ENCODE measurements at regions not wholly inside any gene's neighbourhood (a gene's known extent, or its start where the extent isn't known, plus 50 kb on each side); places are given as distances from the start of the nearest gene placed in this dataset.

- H3K9ac ChIP-seq (ENCODE audit: low read length): no peak overlapping the region
- no peak overlapping the region for H3K27ac ChIP-seq (ENCODE audit: low read depth, low read length)
- H3K4me1 ChIP-seq (ENCODE audit: control insufficient read depth, insufficient read depth, low read length): peaks cover 7% of the 10 kb centered on the region
- no peaks in the 10 kb centered on the region for H3K36me3 ChIP-seq (ENCODE audit: control insufficient read depth, insufficient read depth, low read length)
- no peak overlapping the region for H3K4me3 ChIP-seq (ENCODE audit: low read length)
- H3K27me3 ChIP-seq (ENCODE audit: control insufficient read depth, insufficient read depth, low read length): no peaks in the 10 kb centered on the region
Measured at GRCh38 chr5:71953866-71954265, 153.4 kb upstream of the MAP1B start.

GRCh38 chr5:71954329-71954728, 152.9 kb upstream of the MAP1B start:
- no peaks in the 10 kb centered on the region for H3K27me3 ChIP-seq (ENCODE audit: control insufficient read depth, insufficient read depth, low read length)
- H3K36me3 ChIP-seq (ENCODE audit: control insufficient read depth, insufficient read depth, low read length): no peaks in the 10 kb centered on the region
- peaks cover 7% of the 10 kb centered on the region for H3K4me1 ChIP-seq (ENCODE audit: control insufficient read depth, insufficient read depth, low read length)
- no peak overlapping the region for H3K9ac ChIP-seq (ENCODE audit: low read length)
- H3K4me3 ChIP-seq (ENCODE audit: low read length): no peak overlapping the region
- H3K27ac ChIP-seq (ENCODE audit: low read depth, low read length): no peak overlapping the region

- Histone ChIP-seq H3K4me3 (ENCODE audit: low read length) (no peak overlapping the region), H3K36me3 (ENCODE audit: control insufficient read depth, insufficient read depth, low read length) (no peaks in the 10 kb centered on the region), H3K27ac (ENCODE audit: low read depth, low read length) (no peak overlapping the region), H3K4me1 (ENCODE audit: control insufficient read depth, insufficient read depth, low read length) (peaks cover 7% of the 10 kb centered on the region), H3K9ac (ENCODE audit: low read length) (no peak overlapping the region), H3K27me3 (ENCODE audit: control insufficient read depth, insufficient read depth, low read length) (no peaks in the 10 kb centered on the region)
Measured at GRCh38 chr5:71955723-71956122, 151.6 kb upstream of the MAP1B start.

- no peaks in the 10 kb centered on the region for H3K36me3 ChIP-seq (ENCODE audit: control insufficient read depth, insufficient read depth, low read length)
- H3K4me3 ChIP-seq (ENCODE audit: low read length): no peak overlapping the region
- no peaks in the 10 kb centered on the region for H3K27me3 ChIP-seq (ENCODE audit: control insufficient read depth, insufficient read depth, low read length)
- H3K27ac ChIP-seq (ENCODE audit: low read depth, low read length): no peak overlapping the region
- peaks cover 7% of the 10 kb centered on the region for H3K4me1 ChIP-seq (ENCODE audit: control insufficient read depth, insufficient read depth, low read length)
- H3K9ac ChIP-seq (ENCODE audit: low read length): no peak overlapping the region
Measured at GRCh38 chr5:71957292-71957898, 149.9 kb upstream of the MAP1B start.

- Histone ChIP-seq H3K9ac (ENCODE audit: low read length) (no peak overlapping the region), H3K4me3 (ENCODE audit: low read length) (no peak overlapping the region), H3K27ac (ENCODE audit: low read depth, low read length) (no peak overlapping the region), H3K27me3 (ENCODE audit: control insufficient read depth, insufficient read depth, low read length) (no peaks in the 10 kb centered on the region), H3K36me3 (ENCODE audit: control insufficient read depth, insufficient read depth, low read length) (no peaks in the 10 kb centered on the region), H3K4me1 (ENCODE audit: control insufficient read depth, insufficient read depth, low read length) (peaks cover 7% of the 10 kb centered on the region)
Measured at GRCh38 chr5:71960195-71960594, 147.1 kb upstream of the MAP1B start.

- Histone ChIP-seq H3K36me3 (ENCODE audit: control insufficient read depth, insufficient read depth, low read length) (no peaks in the 10 kb centered on the region), H3K27me3 (ENCODE audit: control insufficient read depth, insufficient read depth, low read length) (no peaks in the 10 kb centered on the region), H3K27ac (ENCODE audit: low read depth, low read length) (no peak overlapping the region), H3K4me3 (ENCODE audit: low read length) (no peak overlapping the region), H3K4me1 (ENCODE audit: control insufficient read depth, insufficient read depth, low read length) (peaks cover 5% of the 10 kb centered on the region), H3K9ac (ENCODE audit: low read length) (no peak overlapping the region)
Measured at GRCh38 chr5:71961786-71962185, 145.5 kb upstream of the MAP1B start.

- H3K4me3 ChIP-seq (ENCODE audit: low read length): no peak overlapping the region
- no peaks in the 10 kb centered on the region for H3K27me3 ChIP-seq (ENCODE audit: control insufficient read depth, insufficient read depth, low read length)
- H3K4me1 ChIP-seq (ENCODE audit: control insufficient read depth, insufficient read depth, low read length): no peaks in the 10 kb centered on the region
- H3K9ac ChIP-seq (ENCODE audit: low read length): no peak overlapping the region
- H3K27ac ChIP-seq (ENCODE audit: low read depth, low read length): no peak overlapping the region
- no peaks in the 10 kb centered on the region for H3K36me3 ChIP-seq (ENCODE audit: control insufficient read depth, insufficient read depth, low read length)
Measured at GRCh38 chr5:71969460-71969859, 137.8 kb upstream of the MAP1B start.

- Histone ChIP-seq H3K27ac (ENCODE audit: low read depth, low read length) (no peak overlapping the region), H3K4me1 (ENCODE audit: control insufficient read depth, insufficient read depth, low read length) (no peaks in the 10 kb centered on the region), H3K27me3 (ENCODE audit: control insufficient read depth, insufficient read depth, low read length) (no peaks in the 10 kb centered on the region), H3K36me3 (ENCODE audit: control insufficient read depth, insufficient read depth, low read length) (no peaks in the 10 kb centered on the region), H3K9ac (ENCODE audit: low read length) (no peak overlapping the region), H3K4me3 (ENCODE audit: low read length) (no peak overlapping the region)
Measured at GRCh38 chr5:71971862-71972261, 135.4 kb upstream of the MAP1B start.

GRCh38 chr5:71972777-71973473, 134.3 kb upstream of the MAP1B start:
- Histone ChIP-seq H3K27me3 (ENCODE audit: control insufficient read depth, insufficient read depth, low read length) (no peaks in the 10 kb centered on the region), H3K4me1 (ENCODE audit: control insufficient read depth, insufficient read depth, low read length) (no peaks in the 10 kb centered on the region), H3K27ac (ENCODE audit: low read depth, low read length) (no peak overlapping the region), H3K4me3 (ENCODE audit: low read length) (no peak overlapping the region), H3K36me3 (ENCODE audit: control insufficient read depth, insufficient read depth, low read length) (no peaks in the 10 kb centered on the region), H3K9ac (ENCODE audit: low read length) (no peak overlapping the region)

GRCh38 chr5:71973563-71973962, 133.7 kb upstream of the MAP1B start:
- no peak overlapping the region for H3K9ac ChIP-seq (ENCODE audit: low read length)
- H3K36me3 ChIP-seq (ENCODE audit: control insufficient read depth, insufficient read depth, low read length): no peaks in the 10 kb centered on the region
- no peaks in the 10 kb centered on the region for H3K4me1 ChIP-seq (ENCODE audit: control insufficient read depth, insufficient read depth, low read length)
- H3K27ac ChIP-seq (ENCODE audit: low read depth, low read length): peak overlapping the region; percentile 10
- no peak overlapping the region for H3K4me3 ChIP-seq (ENCODE audit: low read length)
- H3K27me3 ChIP-seq (ENCODE audit: control insufficient read depth, insufficient read depth, low read length): no peaks in the 10 kb centered on the region

- no peaks in the 10 kb centered on the region for H3K4me1 ChIP-seq (ENCODE audit: control insufficient read depth, insufficient read depth, low read length)
- H3K36me3 ChIP-seq (ENCODE audit: control insufficient read depth, insufficient read depth, low read length): no peaks in the 10 kb centered on the region
- no peaks in the 10 kb centered on the region for H3K27me3 ChIP-seq (ENCODE audit: control insufficient read depth, insufficient read depth, low read length)
- no peak overlapping the region for H3K9ac ChIP-seq (ENCODE audit: low read length)
- no peak overlapping the region for H3K4me3 ChIP-seq (ENCODE audit: low read length)
- H3K27ac ChIP-seq (ENCODE audit: low read depth, low read length): no peak overlapping the region
Measured at GRCh38 chr5:71974165-71974564, 133.1 kb upstream of the MAP1B start.

- H3K27ac ChIP-seq (ENCODE audit: low read depth, low read length): no peak overlapping the region
- H3K27me3 ChIP-seq (ENCODE audit: control insufficient read depth, insufficient read depth, low read length): no peaks in the 10 kb centered on the region
- no peaks in the 10 kb centered on the region for H3K36me3 ChIP-seq (ENCODE audit: control insufficient read depth, insufficient read depth, low read length)
- H3K9ac ChIP-seq (ENCODE audit: low read length): no peak overlapping the region
- H3K4me3 ChIP-seq (ENCODE audit: low read length): no peak overlapping the region
- no peaks in the 10 kb centered on the region for H3K4me1 ChIP-seq (ENCODE audit: control insufficient read depth, insufficient read depth, low read length)
Measured at GRCh38 chr5:71974622-71975021, 132.7 kb upstream of the MAP1B start.

GRCh38 chr5:71976449-71976848, 130.8 kb upstream of the MAP1B start:
- Histone ChIP-seq H3K4me1 (ENCODE audit: control insufficient read depth, insufficient read depth, low read length) (no peaks in the 10 kb centered on the region), H3K9ac (ENCODE audit: low read length) (no peak overlapping the region), H3K27ac (ENCODE audit: low read depth, low read length) (no peak overlapping the region), H3K4me3 (ENCODE audit: low read length) (no peak overlapping the region), H3K36me3 (ENCODE audit: control insufficient read depth, insufficient read depth, low read length) (no peaks in the 10 kb centered on the region), H3K27me3 (ENCODE audit: control insufficient read depth, insufficient read depth, low read length) (no peaks in the 10 kb centered on the region)
